Chondrocyte (in vitro differentiated cells): ENCODE measurements at regions not wholly inside any gene's neighbourhood (a gene's known extent, or its start where the extent isn't known, plus 50 kb on each side); places are given as distances from the start of the nearest gene placed in this dataset.

Experiments
- DNase-seq: peaks from one replicate; pipeline ENCODE4 v3.0.0; 2021; ENCODE audit warnings: mixed read lengths, low spot score
- H3K27ac Mint-ChIP-seq: one replicate; pipeline ENCODE4 v1.8.0; 2021; ENCODE audit warnings: mild to moderate bottlenecking, moderate library complexity, mixed read lengths; ENCODE audit not compliant: unreplicated experiment
- H3K27me3 Mint-ChIP-seq: 2 replicates; pipeline ENCODE4 v1.8.0; 2021; ENCODE audit warnings: low read depth, mixed read lengths
- H3K36me3 Mint-ChIP-seq: 2 replicates; pipeline ENCODE4 v1.8.0; 2021; ENCODE audit warnings: low read depth, mixed read lengths
- H3K4me1 Mint-ChIP-seq: 2 replicates; pipeline ENCODE4 v1.8.0; 2021; ENCODE audit warnings: low read depth, mild to moderate bottlenecking, mixed read lengths
- H3K4me3 Mint-ChIP-seq: one replicate; pipeline ENCODE4 v1.8.0; 2021; ENCODE audit warnings: mild to moderate bottlenecking, moderate library complexity, mixed read lengths; ENCODE audit not compliant: unreplicated experiment
- H3K9me3 Mint-ChIP-seq: 2 replicates; pipeline ENCODE4 v1.8.0; 2021; ENCODE audit warnings: low read depth, mixed read lengths
- CTCF ChIP-seq: fragments of 200-600 bp; sonication (generic); IDR thresholded peaks from 2 replicates; pipeline ENCODE4 v1.5.0; 2021; ENCODE audit warnings: antibody characterized with exemption, mild to moderate bottlenecking, moderate library complexity

- H3K27me3 Mint-ChIP-seq: no peaks in the 10 kb centered on the region
- H3K27ac Mint-ChIP-seq: no peak overlapping the region
- no peak for DNase-seq
- H3K4me3 Mint-ChIP-seq: no peak overlapping the region
- H3K9me3 Mint-ChIP-seq: no peaks in the 10 kb centered on the region
- no peak for TF ChIP-seq CTCF
- peaks cover 34% of the 10 kb centered on the region for H3K4me1 Mint-ChIP-seq
- no peaks in the 10 kb centered on the region for H3K36me3 Mint-ChIP-seq
Observed at GRCh38 chr2:64861452-64862397, 127.5 kb upstream of the SLC1A4 start.

DNA sequence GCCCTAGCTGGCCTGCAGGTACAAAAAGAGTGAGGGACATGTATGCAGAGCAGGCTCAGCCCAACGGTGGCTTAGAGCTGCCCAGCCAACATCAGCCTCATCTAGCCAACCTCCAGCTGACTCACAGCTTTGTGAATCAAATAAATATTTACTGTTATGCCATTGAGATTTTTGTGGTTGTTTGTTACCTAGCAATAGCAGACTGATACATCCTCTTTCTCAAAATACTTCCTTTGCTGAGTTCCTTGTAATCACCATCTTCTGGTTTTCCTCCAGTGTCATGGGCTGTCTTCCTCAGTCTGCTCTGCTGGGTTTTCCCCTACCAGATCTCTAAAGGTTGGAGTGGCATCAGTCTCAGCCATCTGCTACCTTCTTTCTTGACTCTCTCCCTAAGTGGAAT lies 126.6 kb upstream of the SLC1A4 start:
- Mint-ChIP-seq H3K4me3 (no peak overlapping the region), H3K9me3 (no peaks in the 10 kb centered on the region), H3K36me3 (no peaks in the 10 kb centered on the region), H3K27me3 (no peaks in the 10 kb centered on the region), H3K4me1 (peaks cover 28% of the 10 kb centered on the region), H3K27ac (no peak overlapping the region)
- TF ChIP-seq CTCF: no peak
- DNase-seq: no peak

GRCh38 chr2:64863097-64863820 lies 125.9 kb upstream of the SLC1A4 start:
- H3K9me3 Mint-ChIP-seq: no peaks in the 10 kb centered on the region
- no peak overlapping the region for H3K4me3 Mint-ChIP-seq
- no peak for TF ChIP-seq CTCF
- DNase-seq: no peak
- H3K27me3 Mint-ChIP-seq: no peaks in the 10 kb centered on the region
- no peak overlapping the region for H3K27ac Mint-ChIP-seq
- no peaks in the 10 kb centered on the region for H3K36me3 Mint-ChIP-seq
- peaks cover 21% of the 10 kb centered on the region for H3K4me1 Mint-ChIP-seq

DNA sequence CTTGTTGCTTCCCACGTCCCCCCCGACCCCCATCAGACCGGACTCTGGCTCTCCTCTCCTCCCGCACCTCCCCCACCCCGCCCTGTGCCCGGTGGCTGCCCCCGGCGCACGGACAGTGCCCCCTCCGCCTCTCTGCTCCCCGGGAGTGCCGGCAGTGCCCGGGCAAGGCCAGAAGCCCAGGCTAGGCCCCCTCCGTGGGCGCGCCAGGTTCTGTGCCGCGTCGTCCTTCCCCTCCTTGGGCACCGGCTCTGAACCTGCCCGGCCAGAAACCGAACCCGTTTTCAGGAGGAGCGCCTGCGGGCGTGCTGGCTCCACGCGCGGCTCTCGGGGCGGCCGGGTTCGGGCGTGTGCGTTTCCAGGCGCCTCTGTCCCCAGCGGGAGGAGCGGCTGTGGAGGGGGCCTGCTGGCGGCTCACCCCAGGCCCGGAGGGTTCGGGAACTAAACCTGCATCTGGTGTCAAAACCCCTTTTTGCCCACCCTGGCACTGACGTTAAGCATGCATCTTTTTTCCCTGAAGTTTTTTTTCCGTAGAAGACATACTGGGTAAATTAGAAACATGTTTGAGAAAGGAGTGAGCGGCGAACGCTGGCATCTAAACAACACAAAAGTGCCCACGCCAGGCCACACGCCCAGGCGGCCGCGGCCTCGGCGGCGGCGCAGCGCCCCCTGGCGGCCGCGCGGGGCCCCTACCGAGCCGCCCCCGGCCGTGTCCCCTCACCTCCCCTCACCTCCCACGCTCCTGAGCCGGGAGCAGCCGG lies 123.9 kb upstream of the SLC1A4 start:
- TF ChIP-seq CTCF: peak; percentile 84
- H3K27me3 Mint-ChIP-seq: peaks cover 8% of the 10 kb centered on the region
- peak overlapping the region; percentile 52 for H3K27ac Mint-ChIP-seq
- H3K36me3 Mint-ChIP-seq: no peaks in the 10 kb centered on the region
- no peak for DNase-seq
- H3K9me3 Mint-ChIP-seq: no peaks in the 10 kb centered on the region
- peaks cover 10% of the 10 kb centered on the region for H3K4me1 Mint-ChIP-seq
- peak overlapping the region; percentile 67 for H3K4me3 Mint-ChIP-seq

GRCh38 chr2:64865831-64866345 lies 123.3 kb upstream of the SLC1A4 start:
- no peak for DNase-seq
- Mint-ChIP-seq H3K27ac (no peak overlapping the region), H3K4me3 (no peak overlapping the region), H3K9me3 (no peaks in the 10 kb centered on the region), H3K36me3 (no peaks in the 10 kb centered on the region), H3K4me1 (peaks cover 10% of the 10 kb centered on the region), H3K27me3 (peaks cover 8% of the 10 kb centered on the region)
- TF ChIP-seq CTCF: peak; percentile 59
